ENCODE measurements at regions not wholly inside any gene's neighbourhood (a gene's known extent, or its start where the extent isn't known, plus 50 kb on each side); places are given as distances from the start of the nearest gene placed in this dataset.

DNA sequence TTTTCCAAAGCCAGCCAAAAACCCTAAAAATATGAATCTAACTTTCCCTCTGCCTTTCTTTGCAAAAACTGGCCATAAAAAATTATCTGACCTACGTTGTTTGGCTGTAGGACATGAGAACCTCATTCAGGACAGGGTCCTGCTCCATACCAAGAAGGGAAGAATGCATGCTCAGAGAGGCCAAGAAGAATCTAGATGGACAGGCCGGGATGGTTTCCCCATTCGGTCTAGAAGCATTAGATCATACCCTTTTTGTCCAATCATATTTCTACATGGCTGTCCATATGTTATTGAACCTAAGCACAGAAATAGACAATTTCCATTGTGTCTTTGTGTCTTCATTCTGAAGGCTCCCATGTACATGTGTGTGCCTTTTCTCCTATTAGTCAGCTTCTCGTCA is 2120.4 kb upstream of the PIK3C3 start:
- no peak for DNase-seq (ENCODE audit: low read depth in 4 of 4, low spot score in 3 of 4)

- no peak for DNase-seq (ENCODE audit: low read depth in 4 of 4, low spot score in 3 of 4)
These were observed 2129.4 kb upstream of the PIK3C3 start for GRCh38 chr18:39825485-39826150.

DNA sequence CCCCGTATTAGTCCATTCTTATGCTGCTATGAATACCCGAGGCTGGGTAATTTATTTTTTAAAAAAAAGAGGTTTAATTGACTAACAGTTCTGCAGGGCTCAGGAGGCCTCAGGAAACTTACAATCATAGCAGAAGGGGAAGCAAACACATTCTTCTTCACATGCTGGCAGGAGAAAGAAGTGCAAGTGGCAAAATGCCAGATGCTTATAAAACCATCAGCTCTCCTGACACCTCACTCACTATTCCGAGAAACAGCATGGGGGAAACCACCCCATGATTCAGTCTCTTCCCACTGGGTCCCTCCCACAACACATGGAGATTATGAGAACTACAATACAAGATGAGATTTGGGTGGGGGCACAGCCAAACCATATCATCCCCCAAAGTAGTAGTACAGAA is 2148.5 kb upstream of the PIK3C3 start:
- DNase-seq (ENCODE audit: low read depth in 4 of 4, low spot score in 3 of 4) = no peak

- DNase-seq (ENCODE audit: low read depth in 4 of 4, low spot score in 3 of 4) = no peak
These were observed 2149.8 kb upstream of the PIK3C3 start for GRCh38 chr18:39805218-39805617.

GRCh38 chr18:39802648-39803229 is 2152.3 kb upstream of the PIK3C3 start:
- DNase-seq (ENCODE audit: low read depth in 4 of 4, low spot score in 3 of 4) = no peak

DNA sequence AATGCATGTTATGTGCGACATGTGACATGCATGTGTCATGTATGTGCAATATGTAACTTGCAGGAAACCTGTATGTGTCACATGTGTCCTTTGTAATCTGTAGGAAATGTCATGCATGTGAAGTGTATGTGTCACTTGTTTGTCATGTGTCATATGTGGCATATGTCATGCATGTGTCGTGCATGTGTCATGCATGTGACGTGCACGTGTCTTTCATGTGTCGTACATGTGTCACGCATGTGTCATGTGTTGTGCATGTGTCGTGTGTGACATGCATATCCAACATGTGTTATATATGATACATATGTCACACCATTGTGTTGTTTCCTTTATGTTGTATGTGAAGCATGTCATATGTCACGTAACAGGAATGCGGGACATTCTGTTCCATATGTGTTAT is 2153.2 kb upstream of the PIK3C3 start:
- no peak for DNase-seq (ENCODE audit: low read depth in 4 of 4, low spot score in 3 of 4)

- DNase-seq (ENCODE audit: low read depth in 4 of 4, low spot score in 3 of 4) = no peak
These were observed 2154.0 kb upstream of the PIK3C3 start for GRCh38 chr18:39801010-39801409.

GRCh38 chr18:39799006-39799405 is 2156.0 kb upstream of the PIK3C3 start:
- DNase-seq (ENCODE audit: low read depth in 4 of 4, low spot score in 3 of 4) = no peak

DNA sequence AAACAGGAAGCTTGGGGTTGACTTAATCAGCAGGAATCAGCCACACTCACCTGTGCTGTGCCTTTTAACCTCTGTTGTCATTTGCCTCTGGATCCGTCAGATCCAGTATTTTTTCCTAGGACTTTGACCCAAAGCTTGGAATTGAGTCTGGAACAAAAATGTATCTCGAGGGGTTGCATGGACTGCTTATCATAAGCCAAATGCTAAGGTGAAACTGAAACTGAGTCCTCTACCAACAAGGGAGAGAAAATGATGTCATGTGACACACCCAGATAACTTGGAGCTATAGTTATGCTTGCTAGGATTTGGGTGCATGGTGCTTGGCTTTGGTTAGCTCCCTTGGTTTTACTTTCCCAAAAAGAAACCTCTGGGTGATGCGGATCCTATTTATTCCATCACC is 2158.6 kb upstream of the PIK3C3 start:
- DNase-seq (ENCODE audit: low read depth in 4 of 4, low spot score in 3 of 4) = no peak

DNA sequence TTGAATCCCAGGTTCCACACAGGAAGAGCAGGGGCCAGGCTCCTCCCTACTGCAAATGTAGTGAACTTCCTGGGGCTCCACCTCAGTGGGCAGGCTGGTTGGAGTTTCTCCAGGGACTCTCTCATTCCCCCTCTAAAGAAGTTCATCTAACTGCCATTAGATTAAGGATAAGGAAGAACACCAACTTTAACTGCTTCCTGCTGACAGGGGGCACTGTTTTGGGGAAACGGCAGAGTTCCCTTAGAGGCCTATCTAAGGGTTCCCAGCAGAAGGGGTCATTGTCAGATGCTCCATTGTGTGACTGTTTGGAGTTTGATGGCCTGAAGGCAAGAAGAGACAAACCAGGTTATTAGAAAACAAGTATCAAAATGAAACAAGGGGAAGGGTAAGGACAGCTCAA is 2159.7 kb upstream of the PIK3C3 start:
- DNase-seq (ENCODE audit: low read depth in 4 of 4, low spot score in 3 of 4) = no peak

- DNase-seq (ENCODE audit: low read depth in 4 of 4, low spot score in 3 of 4) = no peak
These were observed 2161.4 kb upstream of the PIK3C3 start for GRCh38 chr18:39793609-39794008.

DNA sequence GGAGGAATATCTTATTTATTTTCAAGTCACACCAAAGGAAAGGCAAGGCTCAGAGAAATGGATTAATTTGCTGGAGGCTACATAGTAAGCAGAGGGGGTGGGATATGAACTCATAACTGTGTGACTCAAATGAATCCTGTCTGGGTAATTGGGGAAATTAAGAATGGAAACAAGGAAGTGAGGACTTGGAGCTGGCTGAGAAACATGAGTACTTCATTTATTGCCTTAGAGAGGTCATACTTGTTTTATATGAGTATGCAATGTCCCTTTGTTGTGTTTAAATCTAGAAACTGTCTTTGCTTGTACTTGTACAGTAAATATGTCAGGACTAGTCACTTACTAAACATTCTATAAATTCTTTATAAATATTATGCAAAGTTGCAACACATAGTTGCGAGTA is 2166.7 kb upstream of the PIK3C3 start:
- DNase-seq (ENCODE audit: low read depth in 4 of 4, low spot score in 3 of 4) = no peak

GRCh38 chr18:39786477-39786876 is 2168.6 kb upstream of the PIK3C3 start:
- no peak for DNase-seq (ENCODE audit: low read depth in 4 of 4, low spot score in 3 of 4)

GRCh38 chr18:39784541-39784940 is 2170.5 kb upstream of the PIK3C3 start:
- DNase-seq (ENCODE audit: low read depth in 4 of 4, low spot score in 3 of 4) = no peak

GRCh38 chr18:39781565-39781964 is 2173.5 kb upstream of the PIK3C3 start:
- no peak for DNase-seq (ENCODE audit: low read depth in 4 of 4, low spot score in 3 of 4)

GRCh38 chr18:39780774-39781173 is 2174.3 kb upstream of the PIK3C3 start:
- DNase-seq (ENCODE audit: low read depth in 4 of 4, low spot score in 3 of 4) = no peak

DNA sequence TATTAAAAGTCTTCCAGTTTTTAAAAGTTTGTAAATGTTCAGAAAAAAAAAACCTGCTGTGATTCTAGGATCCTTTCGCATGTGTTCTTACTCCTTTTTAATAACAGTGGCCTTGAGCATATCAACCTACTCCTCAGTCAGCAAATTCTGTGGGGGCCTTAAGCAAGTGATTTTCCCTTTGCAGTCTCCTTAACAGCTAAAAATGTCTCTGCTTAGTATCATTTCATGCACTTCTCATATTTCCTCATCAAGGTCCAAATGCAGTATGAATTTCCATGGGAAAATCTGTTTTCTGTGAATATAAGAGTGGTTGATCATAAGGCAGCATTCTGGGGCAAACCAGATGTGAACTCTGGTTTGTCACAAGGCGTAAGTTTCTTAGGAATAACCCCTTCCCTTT is 2175.1 kb upstream of the PIK3C3 start:
- DNase-seq (ENCODE audit: low read depth in 4 of 4, low spot score in 3 of 4) = no peak

GRCh38 chr18:39776766-39777165 is 2178.3 kb upstream of the PIK3C3 start:
- DNase-seq (ENCODE audit: low read depth in 4 of 4, low spot score in 3 of 4) = no peak

GRCh38 chr18:39774957-39775598 is 2180.0 kb upstream of the PIK3C3 start:
- DNase-seq (ENCODE audit: low read depth in 4 of 4, low spot score in 3 of 4) = no peak

- no peak for DNase-seq (ENCODE audit: low read depth in 4 of 4, low spot score in 3 of 4)
These were observed 2181.4 kb upstream of the PIK3C3 start for GRCh38 chr18:39773646-39774045.

GRCh38 chr18:39772155-39772919 is 2182.7 kb upstream of the PIK3C3 start:
- no peak for DNase-seq (ENCODE audit: low read depth in 4 of 4, low spot score in 3 of 4)

DNA sequence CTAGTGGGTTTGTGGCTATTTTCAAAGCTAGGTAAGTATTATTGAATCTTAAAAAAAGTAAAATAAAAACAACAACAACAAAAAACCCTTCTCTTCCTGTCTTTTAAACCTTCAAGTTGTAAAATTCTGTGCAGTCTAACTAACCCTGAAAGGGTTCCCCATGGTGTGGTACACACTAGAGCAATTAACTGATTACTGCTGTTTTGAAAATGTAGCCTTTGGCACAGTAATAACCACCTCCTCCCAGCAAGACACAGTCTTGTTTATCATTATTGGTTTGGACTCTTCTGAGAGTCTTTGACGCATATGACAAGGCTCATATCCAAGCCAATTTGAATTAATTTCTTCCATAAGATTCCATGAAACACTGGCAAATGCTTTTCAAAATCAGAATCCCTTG is 2184.6 kb upstream of the PIK3C3 start:
- no peak for DNase-seq (ENCODE audit: low read depth in 4 of 4, low spot score in 3 of 4)
